ENCODE measurements at regions not wholly inside any gene's neighbourhood (a gene's known extent, or its start where the extent isn't known, plus 50 kb on each side); places are given as distances from the start of the nearest gene placed in this dataset.

DNA sequence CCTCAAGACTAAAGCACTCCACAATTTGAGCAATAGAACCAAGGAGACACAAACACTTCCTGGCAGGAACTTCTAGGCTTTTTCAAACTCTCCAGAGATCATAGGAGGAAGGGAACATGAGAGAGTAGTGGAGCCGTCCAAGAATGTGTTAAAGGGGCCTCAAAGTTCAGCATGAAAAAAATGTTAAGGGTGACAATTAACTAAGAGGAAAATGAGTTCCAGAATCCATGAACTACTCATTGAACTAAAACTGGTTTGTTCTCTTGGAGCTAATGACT lies 122.0 kb downstream of the WIF1 start:
- no peak for DNase-seq (ENCODE audit: low spot score)

Measured in AG08396 (cell line).